ENCODE measurements at regions not wholly inside any gene's neighbourhood (a gene's known extent, or its start where the extent isn't known, plus 50 kb on each side); places are given as distances from the start of the nearest gene placed in this dataset.

DNA sequence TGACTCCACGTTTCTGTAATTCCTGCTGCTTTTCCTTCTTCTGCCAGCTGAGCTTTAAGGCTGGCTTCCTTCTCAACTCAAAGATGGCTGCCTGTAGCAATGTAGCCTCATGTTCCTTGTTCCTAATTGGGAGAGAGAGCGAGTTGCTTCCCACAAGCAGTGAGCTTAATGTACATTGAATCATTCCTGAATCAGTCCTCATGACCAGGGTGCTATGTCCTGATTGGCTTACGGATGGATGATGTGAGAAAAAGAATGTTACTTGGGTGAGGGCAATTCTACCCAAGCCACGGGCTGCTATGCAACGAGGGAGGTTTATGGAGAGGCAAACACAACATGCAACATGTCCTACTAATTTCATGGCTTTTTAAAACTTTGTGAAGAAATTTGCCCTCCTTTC, 356.2 kb downstream of the RASEF start:
- TF ChIP-seq, protein P1, sequence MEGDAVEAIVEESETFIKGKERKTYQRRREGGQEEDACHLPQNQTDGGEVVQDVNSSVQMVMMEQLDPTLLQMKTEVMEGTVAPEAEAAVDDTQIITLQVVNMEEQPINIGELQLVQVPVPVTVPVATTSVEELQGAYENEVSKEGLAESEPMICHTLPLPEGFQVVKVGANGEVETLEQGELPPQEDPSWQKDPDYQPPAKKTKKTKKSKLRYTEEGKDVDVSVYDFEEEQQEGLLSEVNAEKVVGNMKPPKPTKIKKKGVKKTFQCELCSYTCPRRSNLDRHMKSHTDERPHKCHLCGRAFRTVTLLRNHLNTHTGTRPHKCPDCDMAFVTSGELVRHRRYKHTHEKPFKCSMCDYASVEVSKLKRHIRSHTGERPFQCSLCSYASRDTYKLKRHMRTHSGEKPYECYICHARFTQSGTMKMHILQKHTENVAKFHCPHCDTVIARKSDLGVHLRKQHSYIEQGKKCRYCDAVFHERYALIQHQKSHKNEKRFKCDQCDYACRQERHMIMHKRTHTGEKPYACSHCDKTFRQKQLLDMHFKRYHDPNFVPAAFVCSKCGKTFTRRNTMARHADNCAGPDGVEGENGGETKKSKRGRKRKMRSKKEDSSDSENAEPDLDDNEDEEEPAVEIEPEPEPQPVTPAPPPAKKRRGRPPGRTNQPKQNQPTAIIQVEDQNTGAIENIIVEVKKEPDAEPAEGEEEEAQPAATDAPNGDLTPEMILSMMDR (IDR thresholded peaks at IDR 0.05), result no peak
- TF ChIP-seq EZH2 (IDR thresholded peaks at IDR 0.05; ENCODE audit: borderline replicate concordance, insufficient read depth, low read depth, low read length, poor library complexity, severe bottlenecking), result no peak
